ENCODE measurements at regions not wholly inside any gene's neighbourhood (a gene's known extent, or its start where the extent isn't known, plus 50 kb on each side); places are given as distances from the start of the nearest gene placed in this dataset.

GRCh38 chr2:240269886-240270285, 129.4 kb upstream of the OTOS start:
- Histone ChIP-seq H3K4me2 (ENCODE audit: low read depth, low read length) (no peak overlapping the region), H3K4me3 (ENCODE audit: low read length) (no peak overlapping the region), H3K27me3 (replicated peaks; ENCODE audit: insufficient read depth, low read length) (peaks cover 10% of the 10 kb centered on the region), H3K4me1 (ENCODE audit: low read length) (no peaks in the 10 kb centered on the region), H3K36me3 (replicated peaks; ENCODE audit: insufficient read depth, low read length) (no peaks in the 10 kb centered on the region), H3K9me3 (replicated peaks; ENCODE audit: insufficient read depth, low read length) (no peaks in the 10 kb centered on the region), H4K20me1 (ENCODE audit: insufficient read depth, low read length) (no peaks in the 10 kb centered on the region), H3K79me2 (ENCODE audit: low read length) (no peaks in the 10 kb centered on the region), H3K9me2 (replicated peaks; ENCODE audit: insufficient read depth, low read length) (no peaks in the 10 kb centered on the region), H3K27ac (ENCODE audit: low read length) (no peak overlapping the region), H2AFZ (ENCODE audit: low read length) (no peak overlapping the region), H3F3A (ENCODE audit: insufficient read depth, low read length) (no peaks in the 10 kb centered on the region), H3K9ac (ENCODE audit: low read length) (no peak overlapping the region)
- no peak for TF ChIP-seq EZH2phosphoT487 (IDR thresholded peaks at IDR 0.05; ENCODE audit: low read length)
- no peak for TF ChIP-seq EZH2 (optimal IDR thresholded peaks at IDR 0.05; ENCODE audit: low read depth, low read length)
- TF ChIP-seq CTCF (IDR thresholded peaks at IDR 0.05; ENCODE audit: low read length) = no peak
- DNase-seq = no peak

GRCh38 chr2:240271716-240272341, 131.4 kb upstream of the OTOS start:
- Histone ChIP-seq H3K9me2 (replicated peaks; ENCODE audit: insufficient read depth, low read length) (no peaks in the 10 kb centered on the region), H4K20me1 (ENCODE audit: insufficient read depth, low read length) (no peaks in the 10 kb centered on the region), H3K4me1 (ENCODE audit: low read length) (no peaks in the 10 kb centered on the region), H2AFZ (ENCODE audit: low read length) (no peak overlapping the region), H3F3A (ENCODE audit: insufficient read depth, low read length) (no peaks in the 10 kb centered on the region), H3K79me2 (ENCODE audit: low read length) (no peaks in the 10 kb centered on the region), H3K27ac (ENCODE audit: low read length) (no peak overlapping the region), H3K9ac (ENCODE audit: low read length) (no peak overlapping the region), H3K27me3 (replicated peaks; ENCODE audit: insufficient read depth, low read length) (peaks cover 5% of the 10 kb centered on the region), H3K4me3 (ENCODE audit: low read length) (no peak overlapping the region), H3K36me3 (replicated peaks; ENCODE audit: insufficient read depth, low read length) (no peaks in the 10 kb centered on the region), H3K4me2 (ENCODE audit: low read depth, low read length) (no peak overlapping the region), H3K9me3 (replicated peaks; ENCODE audit: insufficient read depth, low read length) (no peaks in the 10 kb centered on the region)
- no peak for TF ChIP-seq EZH2phosphoT487 (IDR thresholded peaks at IDR 0.05; ENCODE audit: low read length)
- no peak for TF ChIP-seq CTCF (IDR thresholded peaks at IDR 0.05; ENCODE audit: low read length)
- TF ChIP-seq EZH2 (optimal IDR thresholded peaks at IDR 0.05; ENCODE audit: low read depth, low read length) = no peak
- DNase-seq = no peak

- DNase-seq = no peak
- no peak overlapping the region for H2AFZ ChIP-seq (ENCODE audit: low read length)
These were observed 134.9 kb upstream of the OTOS start for GRCh38 chr2:240275386-240275785.

More at GRCh38 chr2:240275386-240275785, 134.9 kb upstream of the OTOS start:
- H3K4me1 ChIP-seq (ENCODE audit: low read length) = no peaks in the 10 kb centered on the region
- H4K20me1 ChIP-seq (ENCODE audit: insufficient read depth, low read length) = no peaks in the 10 kb centered on the region
- no peaks in the 10 kb centered on the region for H3F3A ChIP-seq (ENCODE audit: insufficient read depth, low read length)
- no peak overlapping the region for H3K27ac ChIP-seq (ENCODE audit: low read length)
- H3K79me2 ChIP-seq (ENCODE audit: low read length) = no peaks in the 10 kb centered on the region
- H3K27me3 ChIP-seq (replicated peaks; ENCODE audit: insufficient read depth, low read length) = peaks cover 3% of the 10 kb centered on the region; the same call in 1 of the 2 replicates
- no peaks in the 10 kb centered on the region for H3K9me2 ChIP-seq (replicated peaks; ENCODE audit: insufficient read depth, low read length)
- no peaks in the 10 kb centered on the region for H3K9me3 ChIP-seq (replicated peaks; ENCODE audit: insufficient read depth, low read length)
- H3K36me3 ChIP-seq (replicated peaks; ENCODE audit: insufficient read depth, low read length) = no peaks in the 10 kb centered on the region
- no peak overlapping the region for H3K9ac ChIP-seq (ENCODE audit: low read length)
- TF ChIP-seq EZH2 (optimal IDR thresholded peaks at IDR 0.05; ENCODE audit: low read depth, low read length) (no peak), EZH2phosphoT487 (IDR thresholded peaks at IDR 0.05; ENCODE audit: low read length) (no peak), CTCF (IDR thresholded peaks at IDR 0.05; ENCODE audit: low read length) (no peak)
- H3K4me2 ChIP-seq (ENCODE audit: low read depth, low read length) = no peak overlapping the region
- no peak overlapping the region for H3K4me3 ChIP-seq (ENCODE audit: low read length)
